SK-N-SH treated with all-trans-retinoic acid at 6 μM for 48 hours (cell line): ENCODE measurements at regions not wholly inside any gene's neighbourhood (a gene's known extent, or its start where the extent isn't known, plus 50 kb on each side); places are given as distances from the start of the nearest gene placed in this dataset.

Experiments used
- ARNTL ChIP-seq: fragments of 450-650 bp; formaldehyde crosslinking; IDR thresholded peaks from 2 replicates; pipeline ENCODE4 v1.5.0; 2020; ENCODE audit warnings: low read depth, mild to moderate bottlenecking, moderate library complexity, borderline replicate concordance
- ESRRG ChIP-seq: fragments of 250-450 bp; sonication (Bioruptor Pico); IDR thresholded peaks from 2 replicates; pipeline ENCODE4 v1.6.1; 2021; ENCODE audit warnings: mild to moderate bottlenecking
- GLIS3 ChIP-seq: fragments of 250-450 bp; sonication (Bioruptor Pico); IDR thresholded peaks from 2 replicates; pipeline ENCODE4 v1.5.0; 2020; ENCODE audit warnings: mild to moderate bottlenecking, moderate library complexity
- RARB ChIP-seq: fragments of 250-450 bp; sonication (Bioruptor Pico); IDR thresholded peaks from 2 replicates; pipeline ENCODE4 v1.8.0; 2021; ENCODE audit warnings: mild to moderate bottlenecking, moderate library complexity
- TCF4 ChIP-seq: fragments of 250-450 bp; sonication (Bioruptor Pico); IDR thresholded peaks from 2 replicates; pipeline ENCODE4 v1.8.0; 2021; ENCODE audit warnings: mild to moderate bottlenecking, moderate library complexity, borderline replicate concordance
- TOX ChIP-seq: fragments of 250-450 bp; sonication (Bioruptor Pico); IDR thresholded peaks from 2 replicates; pipeline ENCODE4 v1.8.0; 2021; ENCODE audit warnings: mild to moderate bottlenecking, moderate library complexity, borderline replicate concordance
- TF ChIP-seq, protein P1 (sequence below): fragments of 250-450 bp; sonication (Bioruptor Pico); IDR thresholded peaks from 2 replicates; pipeline ENCODE4 v1.5.1; 2021; ENCODE audit warnings: mild to moderate bottlenecking, moderate library complexity
- TF ChIP-seq, protein P2 (sequence below): fragments of 250-450 bp; sonication (Bioruptor Pico); IDR thresholded peaks from 2 replicates; pipeline ENCODE4 v1.8.0; 2020; ENCODE audit warnings: mild to moderate bottlenecking, moderate library complexity, borderline replicate concordance

DNA sequence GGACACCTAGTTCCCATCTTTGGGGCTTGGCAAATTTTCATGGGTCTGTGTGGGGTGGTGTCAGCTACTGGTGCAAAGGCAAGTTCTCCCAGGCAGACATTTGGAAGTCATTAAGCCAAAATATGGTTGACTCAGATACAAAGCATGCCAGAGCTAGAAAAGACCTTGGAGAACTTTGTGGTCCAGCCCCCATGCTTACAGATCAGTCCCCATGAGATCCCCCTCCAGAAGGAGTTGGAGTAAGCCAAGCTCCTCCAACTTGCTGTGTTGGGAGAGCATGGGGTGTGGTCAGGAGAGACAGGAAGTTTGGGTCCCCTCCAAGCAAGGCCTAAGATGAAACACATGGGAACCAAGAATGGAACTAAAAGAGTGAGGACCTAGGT is 224.5 kb downstream of the CYP26B1 start:
- TF ChIP-seq TCF4 (no peak), TOX (CRISPR knock-in tag) (no peak), ESRRG (CRISPR knock-in tag) (no peak), RARB (CRISPR knock-in tag) (no peak), GLIS3 (CRISPR knock-in tag) (no peak), ARNTL (CRISPR knock-in tag) (no peak)
- TF ChIP-seq, protein P1, sequence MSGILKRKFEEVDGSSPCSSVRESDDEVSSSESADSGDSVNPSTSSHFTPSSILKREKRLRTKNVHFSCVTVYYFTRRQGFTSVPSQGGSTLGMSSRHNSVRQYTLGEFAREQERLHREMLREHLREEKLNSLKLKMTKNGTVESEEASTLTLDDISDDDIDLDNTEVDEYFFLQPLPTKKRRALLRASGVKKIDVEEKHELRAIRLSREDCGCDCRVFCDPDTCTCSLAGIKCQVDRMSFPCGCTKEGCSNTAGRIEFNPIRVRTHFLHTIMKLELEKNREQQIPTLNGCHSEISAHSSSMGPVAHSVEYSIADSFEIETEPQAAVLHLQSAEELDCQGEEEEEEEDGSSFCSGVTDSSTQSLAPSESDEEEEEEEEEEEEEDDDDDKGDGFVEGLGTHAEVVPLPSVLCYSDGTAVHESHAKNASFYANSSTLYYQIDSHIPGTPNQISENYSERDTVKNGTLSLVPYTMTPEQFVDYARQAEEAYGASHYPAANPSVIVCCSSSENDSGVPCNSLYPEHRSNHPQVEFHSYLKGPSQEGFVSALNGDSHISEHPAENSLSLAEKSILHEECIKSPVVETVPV (CRISPR knock-in tag) = no peak
- TF ChIP-seq, protein P2, sequence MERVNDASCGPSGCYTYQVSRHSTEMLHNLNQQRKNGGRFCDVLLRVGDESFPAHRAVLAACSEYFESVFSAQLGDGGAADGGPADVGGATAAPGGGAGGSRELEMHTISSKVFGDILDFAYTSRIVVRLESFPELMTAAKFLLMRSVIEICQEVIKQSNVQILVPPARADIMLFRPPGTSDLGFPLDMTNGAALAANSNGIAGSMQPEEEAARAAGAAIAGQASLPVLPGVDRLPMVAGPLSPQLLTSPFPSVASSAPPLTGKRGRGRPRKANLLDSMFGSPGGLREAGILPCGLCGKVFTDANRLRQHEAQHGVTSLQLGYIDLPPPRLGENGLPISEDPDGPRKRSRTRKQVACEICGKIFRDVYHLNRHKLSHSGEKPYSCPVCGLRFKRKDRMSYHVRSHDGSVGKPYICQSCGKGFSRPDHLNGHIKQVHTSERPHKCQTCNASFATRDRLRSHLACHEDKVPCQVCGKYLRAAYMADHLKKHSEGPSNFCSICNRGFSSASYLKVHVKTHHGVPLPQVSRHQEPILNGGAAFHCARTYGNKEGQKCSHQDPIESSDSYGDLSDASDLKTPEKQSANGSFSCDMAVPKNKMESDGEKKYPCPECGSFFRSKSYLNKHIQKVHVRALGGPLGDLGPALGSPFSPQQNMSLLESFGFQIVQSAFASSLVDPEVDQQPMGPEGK (CRISPR knock-in tag) = no peak
